Lower leg skin (tissue), 4 donors: ENCODE measurements at regions not wholly inside any gene's neighbourhood (a gene's known extent, or its start where the extent isn't known, plus 50 kb on each side); places are given as distances from the start of the nearest gene placed in this dataset.

Experiments
- DNase-seq, 2 donors: peaks; one replicate each; pipeline ENCODE4 v3.0.0-alpha.2; 2019; ENCODE audit warnings: low spot score in 2 of 2
- H3K4me3 ChIP-seq: fragments of 200-600 bp; sonication (generic); 2 replicates; pipeline ENCODE4 v1.5.1; 2017; ENCODE audit warnings: mild to moderate bottlenecking, low read depth; ENCODE audit not compliant: poor library complexity, severe bottlenecking
- POLR2A ChIP-seq, 2 donors: fragments of 450-650 bp; IDR thresholded peaks; one replicate each; pipeline ENCODE4 v1.6.1; 2016 to 2017; ENCODE audit warnings: antibody characterized with exemption in 2 of 2, mild to moderate bottlenecking in 1 of 2, moderate library complexity in 1 of 2
- WGBS, 2 donors: methylation state at CpG; one replicate each; pipeline ENCODE4 v1.1.5; 2018; 5-methylcytosine and 5-hydroxymethylcytosine counted together
- intact Hi-C: fragments of 100-400 bp; cut with DNase I; formaldehyde crosslinking; loops from one replicate; pipeline ENCODE4 v1.15.0; 2023; ENCODE audit warnings: low total_unique reads
- TF ChIP-seq, protein P1 (sequence below), 3 donors: fragments of 450-650 bp; IDR thresholded peaks; one replicate each; pipeline ENCODE4 v1.5.1; 2016; ENCODE audit warnings: antibody characterized with exemption in 3 of 3, mild to moderate bottlenecking in 3 of 3, moderate library complexity in 2 of 3

DNA sequence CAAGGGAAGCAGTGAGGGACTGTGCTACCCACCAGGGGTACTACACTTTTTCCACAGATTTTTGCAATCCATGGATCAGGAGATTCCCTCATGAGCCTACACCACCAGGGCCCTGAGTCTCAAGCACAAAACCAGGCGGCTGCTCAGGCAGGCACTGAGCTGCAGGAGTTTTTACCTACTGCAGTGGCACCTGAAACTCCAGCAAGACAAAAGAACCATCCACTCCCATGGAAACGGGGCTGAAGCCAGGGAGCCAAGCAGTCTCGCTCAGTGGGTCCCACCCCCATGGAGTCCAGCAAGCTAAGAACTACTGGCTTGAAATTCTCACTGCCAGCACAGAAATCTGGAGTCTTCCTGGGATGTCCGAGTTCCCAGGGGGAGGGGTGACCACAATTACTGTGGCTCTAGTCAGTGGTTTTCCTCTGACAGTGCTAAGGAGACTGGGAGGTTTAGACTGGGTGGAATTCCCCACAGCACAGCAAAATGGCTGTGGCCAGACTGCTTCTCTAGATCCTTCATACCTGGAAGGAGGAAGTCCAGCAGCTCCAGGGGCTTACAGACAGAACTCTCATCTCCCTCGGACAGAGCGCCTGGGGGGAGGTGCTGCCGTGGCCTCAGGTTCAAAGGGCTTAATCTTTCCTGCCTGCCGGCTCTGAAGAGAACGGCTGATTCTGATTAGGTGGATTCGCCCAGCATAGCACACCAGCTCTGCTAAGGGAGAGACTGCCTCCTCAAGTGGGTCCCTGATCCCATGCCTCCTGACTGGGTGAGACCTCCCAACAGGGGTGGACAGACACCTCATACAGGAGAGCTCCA lies 437.8 kb downstream of the LTN1 start:
- no peak for DNase-seq
- no peak overlapping the region for H3K4me3 ChIP-seq
- TF ChIP-seq, protein P1, sequence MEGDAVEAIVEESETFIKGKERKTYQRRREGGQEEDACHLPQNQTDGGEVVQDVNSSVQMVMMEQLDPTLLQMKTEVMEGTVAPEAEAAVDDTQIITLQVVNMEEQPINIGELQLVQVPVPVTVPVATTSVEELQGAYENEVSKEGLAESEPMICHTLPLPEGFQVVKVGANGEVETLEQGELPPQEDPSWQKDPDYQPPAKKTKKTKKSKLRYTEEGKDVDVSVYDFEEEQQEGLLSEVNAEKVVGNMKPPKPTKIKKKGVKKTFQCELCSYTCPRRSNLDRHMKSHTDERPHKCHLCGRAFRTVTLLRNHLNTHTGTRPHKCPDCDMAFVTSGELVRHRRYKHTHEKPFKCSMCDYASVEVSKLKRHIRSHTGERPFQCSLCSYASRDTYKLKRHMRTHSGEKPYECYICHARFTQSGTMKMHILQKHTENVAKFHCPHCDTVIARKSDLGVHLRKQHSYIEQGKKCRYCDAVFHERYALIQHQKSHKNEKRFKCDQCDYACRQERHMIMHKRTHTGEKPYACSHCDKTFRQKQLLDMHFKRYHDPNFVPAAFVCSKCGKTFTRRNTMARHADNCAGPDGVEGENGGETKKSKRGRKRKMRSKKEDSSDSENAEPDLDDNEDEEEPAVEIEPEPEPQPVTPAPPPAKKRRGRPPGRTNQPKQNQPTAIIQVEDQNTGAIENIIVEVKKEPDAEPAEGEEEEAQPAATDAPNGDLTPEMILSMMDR (IDR thresholded peaks at IDR 0.05): no peak
- no peak for TF ChIP-seq POLR2A (IDR thresholded peaks at IDR 0.05)
- intact Hi-C loops: no loop called here
- WGBS, 2 donors: 87 to 90% methylated on average over 7 to 8 of the region's 10 CpGs

DNA sequence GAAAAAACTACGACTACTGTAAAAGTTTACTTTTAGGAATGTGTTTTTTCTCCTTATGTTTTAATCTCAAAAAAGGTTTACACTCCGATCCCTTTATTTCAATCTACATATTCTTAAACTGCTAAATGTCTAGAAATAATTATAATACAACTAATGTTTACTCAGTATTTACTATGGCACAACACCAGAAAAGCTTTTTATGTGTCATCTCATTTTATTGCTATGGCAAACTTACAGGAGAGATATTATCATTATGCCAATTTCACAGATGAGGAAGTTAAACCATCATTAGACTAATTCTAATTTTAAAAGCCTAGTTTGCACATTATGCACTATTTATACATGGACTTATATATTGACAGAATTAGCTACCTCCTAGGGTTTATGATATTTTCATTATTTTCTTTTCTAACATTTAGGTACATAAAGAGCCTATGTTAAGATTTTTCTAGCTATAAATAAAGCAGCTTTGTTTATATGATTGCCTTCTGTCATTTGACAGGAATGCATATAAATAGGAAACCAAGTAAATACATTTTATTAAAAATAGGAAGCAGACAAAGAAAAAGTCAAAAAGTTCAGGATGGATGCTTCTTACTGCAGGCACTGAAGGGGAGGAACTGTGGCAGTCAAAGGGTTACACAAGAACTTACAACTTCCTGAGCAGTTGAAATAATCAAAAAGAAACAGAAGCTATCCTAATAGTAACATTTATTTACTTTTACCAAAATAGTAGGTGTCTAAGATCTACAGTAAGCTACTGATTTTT lies 442.4 kb downstream of the LTN1 start:
- intact Hi-C loops: no loop called here
- 62 to 70% methylated on average over 2 of the region's 2 CpGs for WGBS, 2 donors
- no peak overlapping the region for H3K4me3 ChIP-seq
- no peak for DNase-seq
- TF ChIP-seq, protein P1 (IDR thresholded peaks at IDR 0.05): no peak
- no peak for TF ChIP-seq POLR2A (IDR thresholded peaks at IDR 0.05)

DNA sequence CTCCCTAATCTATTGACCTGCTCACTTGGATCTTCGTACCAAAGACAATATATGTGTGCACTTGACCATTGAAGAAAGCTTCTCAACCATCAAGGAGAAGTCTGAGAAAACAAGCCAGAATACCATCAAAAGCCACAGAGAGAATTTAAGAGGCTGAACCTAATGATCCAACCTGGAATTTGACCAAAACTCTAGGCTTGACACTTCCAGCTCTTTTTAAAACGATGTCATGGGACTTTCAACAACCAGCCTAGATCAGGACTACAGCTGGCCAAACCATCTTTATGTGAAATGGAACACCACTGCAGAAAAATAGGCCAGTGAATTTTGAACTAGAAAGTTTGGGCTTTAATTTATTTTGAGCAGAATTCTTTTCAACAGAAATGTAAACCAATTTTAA lies 444.4 kb downstream of the LTN1 start:
- intact Hi-C loops: no loop called here
- TF ChIP-seq, protein P1 (IDR thresholded peaks at IDR 0.05): no peak
- TF ChIP-seq POLR2A (IDR thresholded peaks at IDR 0.05): no peak
- WGBS, 2 donors: 63% methylated on average over 2 of the region's 2 CpGs
- no peak for DNase-seq
- no peak overlapping the region for H3K4me3 ChIP-seq

DNA sequence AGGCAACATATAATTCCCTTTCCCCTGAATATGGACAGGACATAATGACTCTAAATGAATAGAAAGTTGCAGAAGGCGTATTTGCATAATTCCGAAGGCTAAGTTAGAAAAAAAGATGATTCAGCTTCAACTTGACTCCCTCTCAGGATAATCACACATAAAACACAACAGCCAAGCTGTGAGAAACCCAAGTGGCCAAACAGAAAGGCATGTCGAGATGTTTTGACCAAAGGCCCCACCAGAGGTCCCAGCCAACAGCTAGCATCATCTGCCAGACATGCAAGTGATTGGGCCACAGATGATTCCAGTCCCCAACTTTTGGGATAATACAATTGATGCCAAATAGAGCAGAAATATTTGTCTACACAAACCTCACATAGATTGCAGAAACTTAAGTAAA lies 444.9 kb downstream of the LTN1 start:
- intact Hi-C loops: no loop called here
- no peak for TF ChIP-seq POLR2A (IDR thresholded peaks at IDR 0.05)
- TF ChIP-seq, protein P1 (IDR thresholded peaks at IDR 0.05): no peak
- WGBS, 2 donors: 39 to 56% methylated on average over 3 of the region's 3 CpGs
- no peak overlapping the region for H3K4me3 ChIP-seq
- peak in 1 of 2 donors; percentile 19 for DNase-seq

DNA sequence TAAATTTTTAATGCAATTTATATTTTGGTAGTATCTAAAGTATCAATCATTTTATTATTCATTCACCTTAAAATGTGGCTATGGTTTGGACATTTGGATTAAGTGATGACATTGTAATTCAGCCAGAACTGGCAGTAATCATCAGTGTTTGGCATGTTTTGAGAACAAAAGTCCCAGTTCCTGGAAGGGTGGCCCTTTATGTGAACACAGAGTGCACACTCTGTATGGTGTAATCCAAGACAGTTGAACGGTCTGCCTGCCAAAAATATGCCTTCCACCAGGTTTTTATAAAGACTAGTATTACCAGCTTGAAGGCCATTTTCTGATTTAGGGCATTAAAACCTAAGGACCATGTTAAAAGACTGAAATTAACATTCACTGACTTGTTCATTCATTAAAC lies 448.7 kb downstream of the LTN1 start:
- WGBS, 2 donors: 27 to 28% methylated on average over 1 of the region's 1 CpG
- TF ChIP-seq POLR2A (IDR thresholded peaks at IDR 0.05): no peak
- TF ChIP-seq, protein P1 (IDR thresholded peaks at IDR 0.05): no peak
- intact Hi-C loops: no loop called here
- DNase-seq: peak in 1 of 2 donors; percentile 28
- no peak overlapping the region for H3K4me3 ChIP-seq
